HEK293 (cell line): ENCODE measurements at regions not wholly inside any gene's neighbourhood (a gene's known extent, or its start where the extent isn't known, plus 50 kb on each side); places are given as distances from the start of the nearest gene placed in this dataset.

Source experiments
- CTCF ChIP-seq: fragments of 450-650 bp; formaldehyde crosslinking; IDR thresholded peaks from 2 replicates; pipeline ENCODE4 v1.5.1; 2016; ENCODE audit warnings: missing biosample characterization, missing genetic modification characterization
- KLF1 ChIP-seq: fragments of 450-650 bp; formaldehyde crosslinking; IDR thresholded peaks from 2 replicates; pipeline ENCODE4 v1.5.1; 2016; ENCODE audit warnings: missing biosample characterization, missing genetic modification characterization
- SP2 ChIP-seq: fragments of 450-650 bp; formaldehyde crosslinking; IDR thresholded peaks from 2 replicates; pipeline ENCODE4 v1.5.1; 2016; ENCODE audit warnings: missing biosample characterization, missing genetic modification characterization
- SP3 ChIP-seq: fragments of 450-650 bp; formaldehyde crosslinking; IDR thresholded peaks from 2 replicates; pipeline ENCODE4 v1.5.1; 2016; ENCODE audit warnings: missing biosample characterization, missing genetic modification characterization
- ZNF10 ChIP-seq: fragments of 450-650 bp; formaldehyde crosslinking; IDR thresholded peaks from 2 replicates; pipeline ENCODE4 v1.5.1; 2017; ENCODE audit warnings: missing biosample characterization, missing genetic modification characterization
- ZNF121 ChIP-seq: fragments of 450-650 bp; formaldehyde crosslinking; IDR thresholded peaks from 2 replicates; pipeline ENCODE4 v1.5.1; 2016; ENCODE audit warnings: missing biosample characterization, missing genetic modification characterization
- ZNF202 ChIP-seq: fragments of 450-650 bp; formaldehyde crosslinking; IDR thresholded peaks from 2 replicates; pipeline ENCODE4 v1.5.1; 2016; ENCODE audit warnings: missing biosample characterization, missing genetic modification characterization, borderline replicate concordance
- ZNF48 ChIP-seq: fragments of 450-650 bp; formaldehyde crosslinking; IDR thresholded peaks from 2 replicates; pipeline ENCODE4 v1.5.1; 2016; ENCODE audit warnings: missing biosample characterization, missing genetic modification characterization
- ZNF837 ChIP-seq: fragments of 450-650 bp; formaldehyde crosslinking; IDR thresholded peaks from 2 replicates; pipeline ENCODE4 v1.5.1; 2016; ENCODE audit warnings: missing biosample characterization, missing genetic modification characterization
- ZXDB ChIP-seq: fragments of 450-650 bp; formaldehyde crosslinking; IDR thresholded peaks from 2 replicates; pipeline ENCODE4 v1.5.1; 2016; ENCODE audit warnings: missing biosample characterization, missing genetic modification characterization
- TF ChIP-seq, protein P1 (sequence below): fragments of 450-650 bp; formaldehyde crosslinking; IDR thresholded peaks from 2 replicates; pipeline ENCODE4 v1.5.1; 2017; ENCODE audit warnings: missing biosample characterization, missing genetic modification characterization

- TF ChIP-seq CTCF (tag by site-specific recombination) = no peak
- no peak for TF ChIP-seq ZNF48
- no peak for TF ChIP-seq ZNF10 (tag by site-specific recombination)
- TF ChIP-seq SP3 (tag by site-specific recombination) = no peak
- no peak for TF ChIP-seq SP2 (tag by site-specific recombination)
- no peak for TF ChIP-seq KLF1 (tag by site-specific recombination)
- TF ChIP-seq, protein P1, sequence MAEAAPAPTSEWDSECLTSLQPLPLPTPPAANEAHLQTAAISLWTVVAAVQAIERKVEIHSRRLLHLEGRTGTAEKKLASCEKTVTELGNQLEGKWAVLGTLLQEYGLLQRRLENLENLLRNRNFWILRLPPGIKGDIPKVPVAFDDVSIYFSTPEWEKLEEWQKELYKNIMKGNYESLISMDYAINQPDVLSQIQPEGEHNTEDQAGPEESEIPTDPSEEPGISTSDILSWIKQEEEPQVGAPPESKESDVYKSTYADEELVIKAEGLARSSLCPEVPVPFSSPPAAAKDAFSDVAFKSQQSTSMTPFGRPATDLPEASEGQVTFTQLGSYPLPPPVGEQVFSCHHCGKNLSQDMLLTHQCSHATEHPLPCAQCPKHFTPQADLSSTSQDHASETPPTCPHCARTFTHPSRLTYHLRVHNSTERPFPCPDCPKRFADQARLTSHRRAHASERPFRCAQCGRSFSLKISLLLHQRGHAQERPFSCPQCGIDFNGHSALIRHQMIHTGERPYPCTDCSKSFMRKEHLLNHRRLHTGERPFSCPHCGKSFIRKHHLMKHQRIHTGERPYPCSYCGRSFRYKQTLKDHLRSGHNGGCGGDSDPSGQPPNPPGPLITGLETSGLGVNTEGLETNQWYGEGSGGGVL (tag by site-specific recombination) = no peak
- TF ChIP-seq ZXDB = no peak
- TF ChIP-seq ZNF121 (tag by site-specific recombination) = no peak
- TF ChIP-seq ZNF202 (tag by site-specific recombination) = no peak
- TF ChIP-seq ZNF837 = no peak
Measured at GRCh38 chr15:95328559-95328958, 1001.9 kb upstream of the NR2F2 start.
